PC-3 (cell line): ENCODE measurements at regions not wholly inside any gene's neighbourhood (a gene's known extent, or its start where the extent isn't known, plus 50 kb on each side); places are given as distances from the start of the nearest gene placed in this dataset.

Experiments
- ATAC-seq: fragments of 200-7000 bp; cut with Tn5 transposase; 2 replicates; pipeline ENCODE4 v1.9.1; 2020; ENCODE audit warnings: mild to moderate bottlenecking, moderate library complexity
- BruUV-seq: library from RNA; stranded (reverse); fragments of 400-500 nt; replicated peaks from 2 replicates; lab custom pipeline; 2021; lab: Mats Ljungman, UMichigan
- CTCF ChIA-PET: fragments of 300-600 bp; sonication (Branson Sonifier 250); formaldehyde crosslinking; loops from one replicate; lab custom pipeline; 2022; ENCODE audit warnings: antibody characterized with exemption; lab: Charles Lee
- POLR2A ChIA-PET: fragments of 300-600 bp; sonication (Branson Sonifier 250); formaldehyde crosslinking; loops from one replicate; lab custom pipeline; 2022; ENCODE audit warnings: antibody characterized with exemption; ENCODE audit not compliant: unreplicated experiment; lab: Charles Lee
- DNase-seq: peaks from one replicate; pipeline ENCODE4 v3.0.0-alpha.2; 2015
- H2AFZ ChIP-seq: fragments of 300-600 bp; sonication (generic); 2 replicates; pipeline ENCODE4 v1.6.0; 2016; ENCODE audit warnings: antibody characterized with exemption, low read length
- H3F3A ChIP-seq: fragments of 300-600 bp; sonication (generic); one replicate; pipeline ENCODE4 v1.6.0; 2017; ENCODE audit warnings: antibody characterized with exemption, low read length, control low read depth, mild to moderate bottlenecking; ENCODE audit not compliant: unreplicated experiment
- H3K27ac ChIP-seq: fragments of 300-600 bp; sonication (generic); 2 replicates; pipeline ENCODE4 v1.5.1; 2016; ENCODE audit warnings: mild to moderate bottlenecking, low read length
- H3K27me3 ChIP-seq: fragments of 300-600 bp; sonication (generic); 2 replicates; pipeline ENCODE4 v1.6.1; 2016; ENCODE audit warnings: low read length, mixed read lengths
- H3K36me3 ChIP-seq: fragments of 300-600 bp; sonication (generic); 2 replicates; pipeline ENCODE4 v1.6.1; 2016; ENCODE audit warnings: low read depth, mixed run types, low read length, mixed read lengths
- H3K4me1 ChIP-seq: fragments of 300-600 bp; sonication (generic); 2 replicates; pipeline ENCODE4 v1.5.1; 2016; ENCODE audit warnings: low read length; ENCODE audit not compliant: insufficient read depth
- H3K4me2 ChIP-seq: fragments of 300-600 bp; sonication (generic); 2 replicates; pipeline ENCODE4 v1.6.0; 2016; ENCODE audit warnings: low read length
- H3K4me3 ChIP-seq: fragments of 300-600 bp; sonication (generic); 2 replicates; pipeline ENCODE4 v1.5.1; 2016; ENCODE audit warnings: mild to moderate bottlenecking, low read length, mixed read lengths
- H3K79me2 ChIP-seq: fragments of 300-600 bp; sonication (generic); 2 replicates; pipeline ENCODE4 v1.6.1; 2017; ENCODE audit warnings: low read length, mixed read lengths
- H3K9ac ChIP-seq: fragments of 300-600 bp; sonication (generic); 2 replicates; pipeline ENCODE4 v1.6.0; 2016; ENCODE audit warnings: mild to moderate bottlenecking, low read length
- H3K9me2 ChIP-seq: fragments of 300-600 bp; sonication (generic); replicated peaks from 2 replicates; pipeline ENCODE4 v1.6.1; 2016; ENCODE audit warnings: mixed run types, low read length, mixed read lengths
- H3K9me3 ChIP-seq: fragments of 300-600 bp; sonication (generic); 2 replicates; pipeline ENCODE4 v1.6.1; 2016; ENCODE audit warnings: low read length, mixed read lengths
- H4K20me1 ChIP-seq: fragments of 300-600 bp; sonication (generic); 2 replicates; pipeline ENCODE4 v1.6.1; 2016; ENCODE audit warnings: low read length, mixed read lengths
- EZH2 ChIP-seq: fragments of 300-600 bp; sonication (generic); IDR thresholded peaks from one replicate; pipeline ENCODE4 v1.6.1; 2017; ENCODE audit warnings: antibody characterized with exemption, mild to moderate bottlenecking, low read length; ENCODE audit not compliant: unreplicated experiment
- EZH2phosphoT487 ChIP-seq: fragments of 300-600 bp; sonication (generic); IDR thresholded peaks from 2 replicates; pipeline ENCODE4 v1.6.1; 2018; ENCODE audit warnings: mild to moderate bottlenecking, antibody characterized with exemption, low read length, borderline replicate concordance
- intact Hi-C: fragments of 100-400 bp; cut with micrococcal nuclease; formaldehyde crosslinking; loops from 2 replicates; pipeline ENCODE4 v1.9.0; 2023
- TF ChIP-seq, protein P1 (sequence below): fragments of 300-600 bp; sonication (generic); conservative IDR thresholded peaks from 2 replicates; pipeline ENCODE4 v1.5.1; 2017; ENCODE audit warnings: antibody characterized with exemption, low read depth, mild to moderate bottlenecking, low read length

DNA sequence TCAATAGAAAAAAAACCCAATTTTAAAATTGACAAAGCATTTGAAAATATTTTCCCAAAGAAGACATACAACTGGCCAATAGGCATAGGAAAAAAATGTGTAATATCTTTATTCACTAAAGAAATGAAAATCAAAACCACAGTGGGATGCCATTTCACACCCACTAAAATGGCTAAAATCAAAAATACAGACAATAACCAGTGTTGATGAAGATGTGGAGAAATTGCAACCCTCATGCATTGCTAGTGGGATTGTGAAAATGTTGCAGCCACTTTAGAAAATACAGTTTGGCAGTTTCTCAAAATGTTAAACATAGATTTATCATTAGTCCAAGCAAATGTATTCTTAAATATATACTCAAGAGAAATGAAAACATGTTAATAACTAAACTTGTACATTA is 315.1 kb upstream of the GPR149 start:
- BruUV-seq, result no TSS peak
- no peak overlapping the region for H3K27ac ChIP-seq
- no peak for TF ChIP-seq EZH2
- no peak for TF ChIP-seq EZH2phosphoT487
- TF ChIP-seq, protein P1, sequence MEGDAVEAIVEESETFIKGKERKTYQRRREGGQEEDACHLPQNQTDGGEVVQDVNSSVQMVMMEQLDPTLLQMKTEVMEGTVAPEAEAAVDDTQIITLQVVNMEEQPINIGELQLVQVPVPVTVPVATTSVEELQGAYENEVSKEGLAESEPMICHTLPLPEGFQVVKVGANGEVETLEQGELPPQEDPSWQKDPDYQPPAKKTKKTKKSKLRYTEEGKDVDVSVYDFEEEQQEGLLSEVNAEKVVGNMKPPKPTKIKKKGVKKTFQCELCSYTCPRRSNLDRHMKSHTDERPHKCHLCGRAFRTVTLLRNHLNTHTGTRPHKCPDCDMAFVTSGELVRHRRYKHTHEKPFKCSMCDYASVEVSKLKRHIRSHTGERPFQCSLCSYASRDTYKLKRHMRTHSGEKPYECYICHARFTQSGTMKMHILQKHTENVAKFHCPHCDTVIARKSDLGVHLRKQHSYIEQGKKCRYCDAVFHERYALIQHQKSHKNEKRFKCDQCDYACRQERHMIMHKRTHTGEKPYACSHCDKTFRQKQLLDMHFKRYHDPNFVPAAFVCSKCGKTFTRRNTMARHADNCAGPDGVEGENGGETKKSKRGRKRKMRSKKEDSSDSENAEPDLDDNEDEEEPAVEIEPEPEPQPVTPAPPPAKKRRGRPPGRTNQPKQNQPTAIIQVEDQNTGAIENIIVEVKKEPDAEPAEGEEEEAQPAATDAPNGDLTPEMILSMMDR, result no peak
- no peaks in the 10 kb centered on the region for H3K9me3 ChIP-seq
- ATAC-seq, result no peak
- H3K4me1 ChIP-seq, result no peaks in the 10 kb centered on the region
- H3K4me3 ChIP-seq, result no peak overlapping the region
- H3K27me3 ChIP-seq, result peaks cover 12% of the 10 kb centered on the region; the same call in 1 of the 2 replicates
- POLR2A ChIA-PET, result no interaction called here
- H3K9ac ChIP-seq, result no peak overlapping the region
- no peak overlapping the region for H3K4me2 ChIP-seq
- intact Hi-C loops, result no loop called here
- CTCF ChIA-PET, result no interaction called here
- DNase-seq, result no peak
- H3K36me3 ChIP-seq, result no peaks in the 10 kb centered on the region
- H4K20me1 ChIP-seq, result no peaks in the 10 kb centered on the region
- no peaks in the 10 kb centered on the region for H3F3A ChIP-seq
- H3K79me2 ChIP-seq, result no peaks in the 10 kb centered on the region
- H2AFZ ChIP-seq, result no peak overlapping the region
- H3K9me2 ChIP-seq, result no peaks in the 10 kb centered on the region

DNA sequence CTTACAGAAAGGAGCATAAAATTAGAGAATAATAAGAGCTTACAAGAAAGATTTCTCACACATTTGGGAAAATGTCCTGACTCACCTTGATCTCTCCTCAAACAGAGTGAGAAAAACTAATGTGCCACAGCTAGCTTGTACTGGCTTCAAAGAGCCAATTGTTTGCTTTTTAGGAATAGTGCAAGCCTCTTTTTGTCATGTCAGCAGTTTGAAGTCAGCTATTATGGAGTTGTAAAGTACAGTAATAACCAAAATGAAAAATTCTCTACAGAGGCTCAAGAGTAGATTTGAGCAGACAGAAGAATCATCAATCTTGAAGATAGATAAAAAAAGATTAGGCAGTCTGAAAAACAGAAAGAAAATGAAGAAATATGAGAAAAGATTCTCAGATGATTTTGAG is 313.4 kb upstream of the GPR149 start:
- intact Hi-C loops, result no loop called here
- no peak for TF ChIP-seq EZH2
- TF ChIP-seq, protein P1, result no peak
- TF ChIP-seq EZH2phosphoT487, result no peak
- Histone ChIP-seq H3K4me3 (no peak overlapping the region), H3K27ac (no peak overlapping the region), H3K9me2 (no peaks in the 10 kb centered on the region), H2AFZ (no peak overlapping the region), H3K9ac (no peak overlapping the region), H3K9me3 (no peaks in the 10 kb centered on the region), H3K27me3 (peaks cover 10% of the 10 kb centered on the region; the same call in 1 of the 2 replicates), H3F3A (no peaks in the 10 kb centered on the region), H3K79me2 (no peaks in the 10 kb centered on the region), H3K4me2 (no peak overlapping the region), H3K4me1 (no peaks in the 10 kb centered on the region), H3K36me3 (no peaks in the 10 kb centered on the region), H4K20me1 (no peaks in the 10 kb centered on the region)
- BruUV-seq, result no TSS peak
- no peak for ATAC-seq
- CTCF ChIA-PET, result no interaction called here
- POLR2A ChIA-PET, result no interaction called here
- no peak for DNase-seq

DNA sequence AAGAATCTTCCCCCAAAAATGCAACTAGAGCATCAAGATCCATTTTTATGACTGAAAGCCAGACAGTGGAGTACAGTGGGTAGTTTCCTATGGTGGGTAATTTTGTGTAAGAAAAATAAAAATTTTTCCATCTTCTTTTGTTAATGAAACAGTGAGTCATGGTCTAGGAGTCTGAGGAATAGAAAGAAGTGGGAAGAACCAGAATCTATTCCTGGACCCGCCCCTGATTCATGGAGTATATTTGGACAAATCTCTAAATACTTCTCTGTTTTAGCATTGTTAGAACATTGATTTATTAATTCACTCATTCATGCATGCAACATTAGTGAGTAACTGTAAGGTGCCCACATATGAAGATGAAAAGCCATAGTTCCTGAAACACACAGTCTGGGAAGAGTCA is 304.5 kb upstream of the GPR149 start:
- peaks cover 4% of the 10 kb centered on the region; the same call in 1 of the 2 replicates for H3K27me3 ChIP-seq
- H3K9ac ChIP-seq, result no peak overlapping the region
- no peaks in the 10 kb centered on the region for H4K20me1 ChIP-seq
- H3K36me3 ChIP-seq, result no peaks in the 10 kb centered on the region
- ATAC-seq (no peak), DNase-seq (no peak)
- H3K9me2 ChIP-seq, result no peaks in the 10 kb centered on the region
- H3K27ac ChIP-seq, result no peak overlapping the region
- no peaks in the 10 kb centered on the region for H3K9me3 ChIP-seq
- no peak overlapping the region for H3K4me3 ChIP-seq
- no peaks in the 10 kb centered on the region for H3K79me2 ChIP-seq
- H3K4me2 ChIP-seq, result no peak overlapping the region
- BruUV-seq, result no TSS peak
- H3F3A ChIP-seq, result no peaks in the 10 kb centered on the region
- no peak overlapping the region for H2AFZ ChIP-seq
- no peak for TF ChIP-seq EZH2phosphoT487
- TF ChIP-seq, protein P1, result no peak
- TF ChIP-seq EZH2, result no peak
- CTCF ChIA-PET, result no interaction called here
- intact Hi-C loops, result no loop called here
- H3K4me1 ChIP-seq, result no peaks in the 10 kb centered on the region
- POLR2A ChIA-PET, result no interaction called here
